Posterior cingulate gyrus (tissue), 11 donors: ENCODE measurements at regions not wholly inside any gene's neighbourhood (a gene's known extent, or its start where the extent isn't known, plus 50 kb on each side); places are given as distances from the start of the nearest gene placed in this dataset.
A peak's percentile ranks its signal among the peaks of the same experiment; 100 is the strongest.

Source experiments
- DNase-seq, 10 donors: peaks; one replicate each; pipeline versions ENCODE4 v3.0.0 to v3.0.0-alpha.2; 2020 to 2021; ENCODE audit warnings: mixed read lengths in 3 of 10
- intact Hi-C: fragments of 100-400 bp; cut with DNase I; formaldehyde crosslinking; loops from one replicate; pipeline ENCODE4 v1.15.1; 2023

DNA sequence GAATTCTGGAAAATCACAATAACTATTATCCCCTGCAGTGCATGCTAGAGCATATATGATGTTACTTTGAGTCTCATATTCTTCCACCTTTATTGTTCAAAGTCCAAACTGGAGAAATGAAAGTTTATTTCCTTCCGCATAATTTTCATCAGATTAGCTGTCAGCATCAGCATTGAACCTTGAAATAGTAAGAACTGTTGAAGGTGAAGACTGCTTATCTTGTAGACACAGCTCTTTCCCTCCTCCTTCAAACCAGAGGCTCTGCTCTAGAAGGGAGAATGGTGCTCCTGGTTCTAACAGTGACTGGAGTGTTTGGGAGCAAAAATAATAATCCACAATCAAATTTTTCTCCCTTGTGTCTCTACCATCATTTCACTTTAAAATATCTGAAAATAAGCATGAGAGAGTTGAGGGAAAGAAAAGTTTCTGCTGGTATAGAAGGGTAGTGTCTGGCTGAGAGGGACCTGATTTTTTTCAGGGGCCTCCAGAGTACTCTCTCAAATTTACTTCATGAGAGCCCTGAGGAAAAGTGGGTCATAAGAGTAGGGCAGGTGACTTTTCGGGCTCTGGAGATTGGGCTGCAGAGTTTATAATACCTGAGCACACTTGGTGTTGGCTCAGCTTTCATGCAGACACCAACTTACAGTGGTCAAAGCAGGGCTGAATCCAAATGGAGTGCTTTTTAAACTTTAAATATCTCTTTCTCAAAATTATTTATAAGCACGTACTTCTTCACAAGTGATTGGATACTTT lies 170.4 kb downstream of the ZDHHC21 start:
- intact Hi-C loops = no loop called here
- DNase-seq = no peak

DNA sequence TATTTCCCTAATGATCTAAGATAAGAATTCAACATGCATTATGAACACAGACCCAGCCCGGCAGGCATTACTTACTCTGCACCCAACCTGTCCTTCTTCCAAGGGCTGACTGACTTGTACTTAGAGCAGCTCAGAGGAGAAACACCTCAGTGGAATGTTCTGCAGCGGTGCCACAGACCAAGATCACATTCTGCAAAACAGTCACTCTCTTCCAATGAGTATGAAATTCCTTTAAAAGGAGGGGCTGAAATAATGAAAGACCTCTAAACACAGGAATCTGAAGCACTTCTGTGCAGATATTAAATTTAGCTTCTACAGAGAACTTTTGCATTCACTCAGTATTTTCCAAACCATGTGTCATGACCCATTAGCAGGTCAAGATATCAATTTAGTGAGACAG lies 172.9 kb downstream of the ZDHHC21 start:
- no peak for DNase-seq
- intact Hi-C loops = no loop called here

DNA sequence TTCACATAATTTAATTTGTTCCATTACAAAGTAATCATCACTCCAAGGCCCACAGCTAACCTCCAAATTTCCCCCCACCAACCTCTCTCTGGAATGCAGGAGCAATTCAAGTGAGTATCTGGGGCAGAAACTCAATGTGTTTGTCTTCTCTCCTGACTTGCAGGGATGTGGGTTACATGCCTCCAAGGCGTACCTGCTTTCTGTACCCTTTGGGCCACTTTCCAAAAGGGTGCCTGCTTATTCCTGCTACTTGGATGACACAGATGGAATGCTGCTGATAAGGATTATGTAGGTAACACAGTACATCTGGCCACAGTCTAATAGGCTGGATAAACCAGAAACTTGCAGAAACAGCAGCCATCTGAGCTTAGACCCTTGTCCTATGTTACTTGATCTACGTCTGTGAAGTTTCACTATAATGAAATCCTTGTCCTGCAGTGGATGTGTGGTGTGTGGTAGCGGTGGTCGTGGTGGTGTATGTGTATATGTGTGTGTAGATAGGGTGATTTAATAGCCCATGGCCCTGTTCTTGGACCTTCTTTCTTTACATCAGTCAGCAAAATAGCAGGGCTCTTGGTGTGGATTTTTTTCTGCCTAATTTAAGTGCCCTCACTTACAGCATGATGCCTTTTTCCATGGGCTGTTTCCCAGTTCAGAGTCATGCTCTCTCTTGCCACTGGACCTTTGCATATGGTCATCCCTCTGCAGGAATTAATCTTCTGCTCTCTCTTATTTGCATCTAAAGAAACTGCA lies 175.9 kb downstream of the ZDHHC21 start:
- DNase-seq = no peak
- intact Hi-C loops = no loop called here

DNA sequence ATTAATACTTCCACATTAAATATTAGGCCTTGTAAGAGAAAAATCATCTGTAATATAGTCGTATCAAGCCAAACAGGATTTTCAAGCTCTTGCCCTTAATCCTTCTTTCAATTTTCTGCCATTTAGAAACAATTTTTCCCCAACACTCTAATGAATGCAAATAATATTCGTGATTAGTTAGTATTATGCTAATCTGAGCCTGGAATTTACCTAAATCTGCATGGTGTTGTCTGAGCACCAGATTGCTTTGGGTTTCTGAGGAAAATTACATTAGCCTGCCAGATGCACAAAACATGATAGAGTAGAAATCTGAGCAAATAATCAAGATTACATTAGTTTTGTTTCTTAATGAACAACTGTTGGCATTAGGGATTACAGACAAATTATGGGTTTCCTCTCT lies 176.6 kb downstream of the ZDHHC21 start:
- intact Hi-C loops = no loop called here

DNA sequence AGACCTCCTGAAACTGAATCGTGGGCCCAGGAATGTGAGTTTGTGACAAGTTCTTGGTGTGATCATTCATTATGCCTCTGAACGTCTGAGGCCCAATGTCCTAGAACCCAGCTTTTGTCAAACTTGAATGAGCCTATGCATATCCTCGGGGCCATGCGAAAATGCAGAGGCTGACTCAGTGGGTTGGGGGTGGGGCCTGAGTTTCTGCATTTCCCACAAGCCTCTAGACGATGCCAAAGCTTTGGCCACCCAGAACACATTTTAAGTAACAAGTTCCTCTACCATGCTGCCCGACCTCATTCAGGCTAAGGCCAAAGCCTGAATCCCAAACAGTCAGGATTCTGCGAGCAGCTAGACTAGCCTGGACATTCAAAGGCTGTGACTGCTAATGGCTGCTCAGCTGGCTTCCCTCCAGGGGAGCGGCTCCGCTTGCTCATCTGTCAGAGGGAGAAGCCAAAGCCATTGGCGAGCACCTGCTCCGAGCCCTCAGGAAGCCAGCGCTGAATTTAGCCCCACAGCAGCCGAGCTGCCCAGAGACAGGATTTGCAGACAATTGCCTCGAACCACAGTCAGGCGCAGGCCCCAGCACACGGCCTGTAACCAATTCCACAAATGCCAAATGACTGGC lies 177.5 kb downstream of the ZDHHC21 start:
- DNase-seq = peak in 5 of 10 donors; percentile 8 to 87 (median 71)
- intact Hi-C loops = no loop called here

More for the DNA sequence above, 176.6 kb downstream of the ZDHHC21 start:
- no peak for DNase-seq

DNA sequence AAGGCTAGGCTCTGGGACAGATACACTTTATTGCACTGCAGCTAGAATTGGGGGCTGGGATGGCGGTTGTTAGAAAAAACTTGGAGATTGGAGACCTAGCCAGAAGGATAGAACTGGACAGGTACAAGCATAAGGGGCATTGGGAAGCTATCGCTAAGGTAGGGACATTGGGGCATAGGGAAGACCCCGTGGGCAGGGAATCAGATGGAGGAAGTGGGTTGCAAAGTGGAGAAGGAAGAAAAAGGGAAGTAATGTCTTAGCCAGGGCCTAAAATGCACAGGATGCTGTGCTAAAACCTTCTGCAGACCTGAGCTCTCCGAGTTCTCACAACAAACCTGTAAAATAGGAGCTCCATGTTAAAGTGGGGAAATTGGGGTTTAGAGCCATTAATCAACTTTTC lies 178.2 kb downstream of the ZDHHC21 start:
- DNase-seq = no peak
- intact Hi-C loops = no loop called here

DNA sequence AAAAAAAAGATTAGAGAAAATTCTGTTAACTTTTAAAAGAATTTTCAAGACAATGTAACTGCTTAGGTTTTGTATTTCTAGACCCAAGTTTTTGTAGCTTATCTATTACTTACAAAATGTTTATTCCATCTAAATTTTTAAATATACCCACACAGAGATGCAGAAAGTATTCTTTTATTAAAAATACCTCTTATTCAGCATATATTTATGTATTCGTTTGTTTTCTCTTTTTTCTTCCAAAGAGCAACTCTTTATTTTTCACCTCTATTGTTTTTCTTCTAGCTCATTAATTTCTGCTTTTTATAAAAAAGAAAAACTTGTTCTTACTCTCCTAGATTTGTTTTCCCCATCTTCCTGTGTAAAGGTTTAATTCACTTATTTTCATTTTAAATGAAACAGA lies 180.3 kb downstream of the ZDHHC21 start:
- intact Hi-C loops = no loop called here
- no peak for DNase-seq

DNA sequence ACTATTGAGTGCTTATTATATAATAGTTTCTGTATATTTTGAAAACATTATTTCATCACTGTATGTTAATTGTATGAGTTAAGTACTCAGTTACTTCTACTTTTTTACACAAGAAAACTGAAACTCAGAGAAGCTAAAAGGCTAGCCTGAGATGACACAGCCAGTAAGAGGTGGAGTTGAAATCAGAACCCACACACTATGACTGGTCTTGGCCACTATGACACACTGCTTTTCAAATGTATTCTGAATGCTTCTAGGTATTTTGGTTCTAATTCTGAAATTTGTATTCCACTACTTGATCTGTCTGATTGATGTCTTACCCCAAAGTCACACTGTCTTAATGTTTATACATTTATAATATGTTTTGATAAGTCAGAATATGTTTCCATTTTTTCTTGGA lies 181.8 kb downstream of the ZDHHC21 start:
- intact Hi-C loops = no loop called here
- DNase-seq = no peak

DNA sequence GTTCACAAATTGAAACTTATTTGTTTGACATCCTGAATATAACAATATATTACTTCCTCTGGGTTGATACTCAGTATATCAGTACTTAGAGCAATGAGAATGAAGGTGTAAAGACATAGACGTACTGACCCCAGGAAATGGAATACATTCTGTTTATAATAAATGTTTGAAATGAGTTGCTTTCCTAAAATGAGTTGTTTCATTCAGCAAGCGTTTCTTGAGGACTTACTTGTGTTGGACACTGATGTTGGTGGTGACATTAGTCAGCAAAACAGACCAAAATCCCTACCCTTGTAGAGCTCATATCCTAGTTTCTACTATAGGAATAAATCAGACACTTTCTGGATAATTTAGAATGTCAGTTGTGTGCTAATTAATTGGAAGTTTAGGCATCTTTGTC lies 184.3 kb downstream of the ZDHHC21 start:
- no peak for DNase-seq
- intact Hi-C loops = no loop called here

DNA sequence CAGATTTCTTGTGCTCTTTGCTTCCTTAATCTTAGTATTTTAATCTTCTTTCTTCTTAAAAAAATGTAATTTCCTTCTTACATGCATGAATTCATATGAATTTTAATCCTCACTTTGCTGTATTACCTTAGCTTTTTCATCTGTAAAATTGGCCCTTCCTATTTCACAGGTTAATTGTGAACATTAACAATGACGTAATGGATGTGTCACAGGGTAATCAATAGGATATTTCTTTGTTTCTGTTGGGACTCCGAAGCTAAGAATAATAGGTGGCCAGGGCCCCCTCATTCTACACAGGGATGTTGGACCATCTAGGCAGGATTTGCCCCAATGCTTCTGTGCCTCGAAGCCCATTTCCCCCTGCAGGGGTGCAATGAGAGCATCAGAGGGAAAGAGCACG lies 187.4 kb upstream of the NFIB start:
- intact Hi-C loops = no loop called here
- no peak for DNase-seq

DNA sequence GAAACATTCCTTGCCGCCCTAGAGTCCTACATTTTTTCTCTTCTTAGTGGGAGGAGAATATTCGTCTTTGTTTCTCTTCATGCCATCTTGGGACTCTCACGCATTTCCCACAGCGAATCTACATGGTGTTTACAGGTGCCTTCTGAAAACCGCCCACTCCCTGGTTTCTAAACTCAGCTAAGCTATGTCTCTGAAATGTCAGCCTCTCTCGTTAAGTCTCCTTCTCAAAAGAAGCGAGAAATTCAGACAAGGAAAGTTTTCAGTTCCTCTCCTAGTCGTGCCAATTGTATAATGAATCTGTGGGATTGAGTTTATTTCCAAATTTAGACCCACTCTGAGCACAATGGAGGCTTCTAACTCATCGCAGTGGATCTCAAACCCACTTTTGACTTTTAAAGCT lies 186.8 kb upstream of the NFIB start:
- no peak for DNase-seq
- intact Hi-C loops = no loop called here

DNA sequence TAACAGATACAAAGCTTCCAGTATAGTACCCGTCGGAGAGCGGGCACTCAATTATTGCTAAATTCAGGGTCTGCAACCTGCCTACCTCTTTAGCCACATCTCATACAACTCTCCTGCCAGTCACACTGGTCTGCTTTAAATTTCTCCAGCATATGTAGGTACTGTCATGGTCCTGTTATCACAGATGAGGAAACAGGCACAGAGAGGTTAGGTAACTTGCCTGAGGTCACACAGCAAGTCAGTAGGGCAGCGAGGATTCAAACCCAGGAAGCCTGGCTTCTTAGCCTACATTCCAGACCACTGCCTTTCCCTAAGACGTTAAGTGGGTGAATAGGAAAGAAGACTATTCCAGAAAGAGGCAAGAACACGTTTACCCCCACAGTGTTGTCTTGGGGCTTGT lies 186.0 kb upstream of the NFIB start:
- DNase-seq = no peak
- intact Hi-C loops = no loop called here

DNA sequence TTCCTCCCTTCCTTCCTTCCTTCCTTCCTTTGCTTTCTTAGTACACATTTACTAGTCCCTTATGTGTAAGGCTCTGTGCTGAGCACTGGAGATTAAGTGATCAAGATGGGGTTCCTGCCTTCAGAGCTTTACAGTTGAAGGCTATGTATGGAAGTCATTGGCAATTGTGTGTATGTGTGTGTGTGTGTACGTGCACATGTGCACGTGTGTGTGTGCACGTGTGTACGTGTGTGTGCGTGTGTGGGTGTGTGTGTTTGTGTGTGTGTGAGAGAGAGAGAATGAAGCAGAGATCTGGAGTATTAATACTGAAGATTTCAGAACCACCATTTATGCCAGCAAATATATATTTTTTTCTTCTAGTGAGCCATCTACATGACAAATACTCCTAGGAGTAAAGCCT lies 184.9 kb upstream of the NFIB start:
- intact Hi-C loops = no loop called here
- DNase-seq = no peak

DNA sequence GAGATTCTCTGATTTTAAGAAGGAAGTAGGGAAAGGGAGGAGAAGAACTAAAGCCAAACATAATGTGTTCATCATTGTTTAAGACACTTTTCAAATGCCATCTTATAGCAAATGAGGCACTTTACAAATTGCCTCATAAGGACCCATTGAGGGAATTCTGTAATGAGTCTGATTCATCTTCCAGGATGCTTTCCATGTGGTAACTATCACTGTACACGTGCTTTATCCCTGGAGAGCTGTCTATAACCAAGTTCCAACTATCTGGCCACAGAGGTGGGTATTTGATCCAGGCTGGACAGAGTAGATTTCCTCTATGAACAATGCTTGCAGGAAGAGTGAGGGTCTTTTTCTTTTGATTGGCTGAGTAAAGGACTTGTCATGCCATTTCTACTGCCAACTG lies 183.5 kb upstream of the NFIB start:
- no peak for DNase-seq
- intact Hi-C loops = no loop called here

DNA sequence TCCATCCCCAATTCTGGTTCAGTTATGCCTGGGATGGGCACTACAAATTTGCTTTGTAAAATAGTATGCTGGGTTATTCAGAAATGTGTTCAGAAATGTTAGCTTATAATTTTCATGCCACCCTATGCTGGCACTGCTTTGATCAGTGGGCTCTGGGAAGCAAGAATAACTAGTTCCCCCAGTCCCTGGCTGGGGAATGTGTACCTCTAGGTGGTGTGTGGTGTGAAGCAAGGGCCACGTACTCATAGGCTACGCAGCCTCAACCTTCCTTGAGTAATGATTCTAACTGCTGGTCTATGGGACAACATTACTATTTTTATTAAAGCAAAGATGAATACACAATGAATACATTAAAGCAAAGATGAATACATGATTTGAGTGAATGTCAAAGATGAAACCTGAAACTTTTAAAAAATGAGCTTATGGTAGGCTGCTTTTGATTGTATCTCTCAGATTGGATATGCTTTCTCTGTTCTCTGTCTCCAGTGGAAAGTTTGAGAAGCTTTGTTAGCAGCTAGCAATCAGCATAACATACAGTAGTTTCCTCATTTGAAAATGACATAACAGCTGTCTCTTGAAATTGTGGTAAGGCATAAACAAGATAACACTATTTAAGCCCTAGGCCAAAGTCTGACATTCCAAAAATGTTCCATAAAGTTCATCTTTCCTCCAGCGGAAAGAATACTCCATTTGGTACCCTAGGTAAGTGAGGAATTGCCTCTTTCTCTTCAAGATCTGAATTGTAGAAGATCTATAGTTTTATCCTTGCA lies 174.7 kb upstream of the NFIB start:
- no peak for DNase-seq
- intact Hi-C loops = no loop called here

DNA sequence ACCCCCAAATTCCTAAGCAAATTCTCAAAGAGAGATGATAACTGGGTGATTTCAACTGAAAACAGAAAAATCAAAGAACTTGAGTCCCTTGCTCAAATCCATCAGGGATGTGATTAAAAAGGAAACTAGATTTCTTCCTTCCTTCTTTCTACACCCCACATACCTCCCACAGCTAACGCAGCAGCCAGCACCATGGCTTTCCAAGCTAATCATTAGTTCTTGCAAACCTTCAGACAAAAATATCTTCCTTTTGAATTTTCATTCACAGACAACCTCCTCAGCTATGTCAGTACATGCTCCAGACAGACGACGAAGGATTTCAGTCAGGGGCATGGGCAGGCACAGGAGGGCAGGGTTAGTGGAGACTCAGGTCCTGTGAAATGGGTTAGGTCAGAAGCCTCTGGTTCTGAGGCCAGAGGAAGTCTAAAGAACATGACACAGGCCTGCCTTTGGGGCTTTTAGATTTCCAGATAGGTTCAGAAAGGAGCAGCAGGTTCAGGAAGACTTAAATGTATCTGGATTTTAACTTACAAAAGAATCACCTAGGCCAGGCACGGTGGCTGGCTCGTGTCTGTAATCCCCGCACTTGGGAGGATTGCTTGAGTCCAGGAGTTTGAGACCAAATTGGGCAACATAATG lies 173.7 kb upstream of the NFIB start:
- intact Hi-C loops = no loop called here
- DNase-seq = no peak

DNA sequence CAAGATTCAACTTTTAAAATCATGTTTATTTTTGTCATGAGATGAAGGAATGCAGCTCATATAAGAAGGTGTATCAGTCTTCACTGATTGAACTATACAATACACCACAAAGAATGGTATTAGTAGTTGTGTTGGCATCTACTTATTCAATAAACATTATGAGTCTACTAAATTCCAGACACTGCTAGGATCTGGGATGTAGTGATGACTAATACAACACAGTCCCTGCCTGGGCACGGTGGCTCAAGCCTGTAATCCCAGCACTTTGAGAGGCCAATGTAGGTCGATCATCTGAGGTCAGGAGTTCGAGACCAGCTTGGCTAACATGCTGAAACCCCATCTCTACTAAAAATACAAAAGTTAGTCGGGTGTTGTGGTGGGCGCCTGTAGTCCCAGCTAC lies 171.4 kb upstream of the NFIB start:
- intact Hi-C loops = no loop called here
- DNase-seq = no peak

DNA sequence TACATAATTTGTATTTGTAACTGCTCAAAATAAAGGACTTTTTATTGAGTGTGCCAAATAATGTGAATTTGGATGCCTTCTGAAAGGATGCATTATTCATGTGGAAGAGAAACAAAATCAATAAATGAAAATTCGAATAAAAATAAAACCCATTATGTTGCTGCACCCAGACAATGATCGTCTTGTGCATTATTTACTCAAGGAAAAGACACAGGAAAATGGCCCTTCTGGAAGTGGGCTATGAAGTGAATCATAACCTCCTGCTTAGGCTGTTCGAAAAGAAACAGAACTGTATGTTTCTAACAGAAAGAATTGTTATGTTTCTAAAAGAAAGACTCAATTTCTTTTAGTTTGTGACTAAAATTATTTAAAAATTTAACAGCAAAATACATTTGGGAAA lies 168.9 kb upstream of the NFIB start:
- intact Hi-C loops = no loop called here
- no peak for DNase-seq

DNA sequence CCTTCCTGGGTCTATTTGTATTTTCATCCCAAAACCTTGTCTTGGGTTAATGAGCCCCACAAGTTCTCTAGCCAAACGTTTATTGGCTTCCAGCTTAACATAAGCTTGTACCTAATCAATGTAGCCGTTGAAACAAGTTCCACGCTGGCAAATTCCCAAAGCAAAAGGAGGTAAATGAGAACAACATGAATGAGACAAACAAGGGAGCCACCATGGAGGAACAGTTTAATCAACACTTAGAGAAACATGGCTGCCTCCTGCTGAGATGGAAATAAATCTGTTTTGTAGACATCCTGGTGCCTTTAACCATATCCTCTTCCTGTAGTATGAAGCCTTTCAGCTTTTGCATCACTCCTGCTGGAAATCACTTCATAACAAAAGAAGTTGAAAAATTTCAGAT lies 166.6 kb upstream of the NFIB start:
- intact Hi-C loops = no loop called here
- DNase-seq = no peak

DNA sequence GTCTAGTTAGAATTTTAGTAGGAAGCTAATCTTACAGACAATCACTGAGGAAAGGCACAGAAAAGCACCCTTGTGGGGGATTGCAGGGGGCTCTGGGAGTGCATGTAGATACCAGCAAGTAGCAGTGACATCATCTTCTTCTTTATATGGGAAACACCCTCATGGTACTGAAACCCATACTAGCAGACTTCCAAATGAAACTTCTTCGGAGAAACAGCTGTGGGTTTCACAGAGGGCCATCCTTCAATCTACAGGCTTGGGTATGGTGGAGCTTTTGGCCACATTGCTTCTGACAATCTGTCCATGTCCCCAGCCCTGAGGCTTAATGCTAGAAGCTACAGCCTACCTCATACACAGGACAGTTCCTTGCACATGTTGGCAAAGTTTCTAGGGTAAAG lies 165.2 kb upstream of the NFIB start:
- intact Hi-C loops = loop anchor here (10.0 kb wide), 1 partner anchor 286 kb away; no protein-coding TSS in a partner anchor
- DNase-seq = no peak
